Prostate gland (tissue), 2 donors: ENCODE measurements at regions not wholly inside any gene's neighbourhood (a gene's known extent, or its start where the extent isn't known, plus 50 kb on each side); places are given as distances from the start of the nearest gene placed in this dataset.

Experiments
- DNase-seq: peaks from one replicate; pipeline ENCODE4 v3.0.0-alpha.2; 2019; ENCODE audit warnings: low spot score
- H3K27ac ChIP-seq, 2 donors: fragments of 200-600 bp; sonication (generic); 2 replicates each; pipeline ENCODE4 v1.5.1; 2017 to 2019
- H3K27me3 ChIP-seq: fragments of 200-600 bp; sonication (generic); replicated peaks from 2 replicates; pipeline ENCODE4 v1.5.1; 2019; ENCODE audit not compliant: insufficient read depth
- H3K36me3 ChIP-seq, 2 donors: fragments of 200-600 bp; sonication (generic); 1 replicate in 1 of 2; 2 replicates in 1 of 2; pipeline versions ENCODE4 v1.5.1 to v1.8.1; 2017 to 2019
- H3K4me1 ChIP-seq: fragments of 200-600 bp; sonication (generic); replicated peaks from 2 replicates; pipeline ENCODE4 v1.5.1; 2019
- H3K4me3 ChIP-seq, 2 donors: fragments of 200-600 bp; sonication (generic); 2 replicates each; pipeline ENCODE4 v1.5.1; 2017 to 2019
- H3K9me3 ChIP-seq: fragments of 200-600 bp; sonication (generic); 2 replicates; pipeline ENCODE4 v1.5.1; 2017
- POLR2A ChIP-seq: fragments of 450-650 bp; IDR thresholded peaks from one replicate; pipeline ENCODE4 v1.6.1; 2016; ENCODE audit warnings: antibody characterized with exemption, mild to moderate bottlenecking
- POLR2AphosphoS5 ChIP-seq: sonication (generic); formaldehyde crosslinking; IDR thresholded peaks from one replicate; pipeline ENCODE4 v1.6.1; 2017; ENCODE audit warnings: antibody characterized with exemption
- WGBS: methylation state at CpG from one replicate; pipeline ENCODE4 v1.1.5; 2018; 5-methylcytosine and 5-hydroxymethylcytosine counted together
- intact Hi-C: fragments of 100-400 bp; cut with DNase I; formaldehyde crosslinking; loops from one replicate; pipeline ENCODE4 v1.14.2; 2022
- TF ChIP-seq, protein P1 (sequence below), 4 experiments: fragments of 200-600 bp in 2 of 4; fragments of 450-650 bp in 2 of 4; sonication (generic) in 2 of 4; IDR thresholded peaks; 1 replicate in 3 of 4; 2 replicates in 1 of 4; pipeline ENCODE4 v1.5.1; 2016 to 2019; ENCODE audit warnings: antibody characterized with exemption in 4 of 4, mild to moderate bottlenecking in 2 of 4, moderate library complexity in 2 of 4

DNA sequence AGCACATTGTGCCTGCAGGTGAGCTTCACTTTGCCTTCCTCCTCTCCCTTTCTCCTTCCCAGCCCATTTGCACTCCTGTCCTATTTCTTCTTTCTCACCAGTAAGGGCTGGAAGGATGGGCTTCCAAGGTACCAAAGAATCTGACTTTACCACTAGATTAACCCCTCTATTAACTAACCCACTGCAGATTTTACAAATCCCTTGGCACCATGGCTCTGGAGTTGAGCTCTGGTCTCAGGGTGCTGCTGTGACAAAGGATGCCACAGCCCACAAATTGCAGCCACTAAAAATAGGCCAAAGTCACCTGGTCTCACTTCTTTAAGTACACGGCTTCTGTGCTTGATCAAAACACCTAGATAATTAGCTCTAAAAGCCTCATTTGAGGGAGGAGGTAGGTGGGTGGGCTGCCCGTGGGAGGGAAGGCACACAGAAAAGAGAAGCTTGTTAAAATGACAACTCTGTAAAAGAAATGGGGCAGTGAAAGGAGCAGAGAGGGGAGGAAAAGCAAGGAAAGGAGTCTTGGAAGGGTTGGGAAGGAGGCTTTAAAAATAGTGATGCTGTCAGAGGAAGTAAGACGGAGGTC lies 327.4 kb downstream of the DRD1 start:
- WGBS: 47% methylated on average over 3 of the region's 3 CpGs
- Histone ChIP-seq H3K4me1 (no peaks in the 10 kb centered on the region), H3K27me3 (no peaks in the 10 kb centered on the region), H3K4me3 (no peak overlapping the region), H3K36me3 (no peaks in the 10 kb centered on the region), H3K27ac (no peak overlapping the region), H3K9me3 (no peaks in the 10 kb centered on the region)
- TF ChIP-seq POLR2AphosphoS5 (no peak), POLR2A (no peak)
- TF ChIP-seq, protein P1, sequence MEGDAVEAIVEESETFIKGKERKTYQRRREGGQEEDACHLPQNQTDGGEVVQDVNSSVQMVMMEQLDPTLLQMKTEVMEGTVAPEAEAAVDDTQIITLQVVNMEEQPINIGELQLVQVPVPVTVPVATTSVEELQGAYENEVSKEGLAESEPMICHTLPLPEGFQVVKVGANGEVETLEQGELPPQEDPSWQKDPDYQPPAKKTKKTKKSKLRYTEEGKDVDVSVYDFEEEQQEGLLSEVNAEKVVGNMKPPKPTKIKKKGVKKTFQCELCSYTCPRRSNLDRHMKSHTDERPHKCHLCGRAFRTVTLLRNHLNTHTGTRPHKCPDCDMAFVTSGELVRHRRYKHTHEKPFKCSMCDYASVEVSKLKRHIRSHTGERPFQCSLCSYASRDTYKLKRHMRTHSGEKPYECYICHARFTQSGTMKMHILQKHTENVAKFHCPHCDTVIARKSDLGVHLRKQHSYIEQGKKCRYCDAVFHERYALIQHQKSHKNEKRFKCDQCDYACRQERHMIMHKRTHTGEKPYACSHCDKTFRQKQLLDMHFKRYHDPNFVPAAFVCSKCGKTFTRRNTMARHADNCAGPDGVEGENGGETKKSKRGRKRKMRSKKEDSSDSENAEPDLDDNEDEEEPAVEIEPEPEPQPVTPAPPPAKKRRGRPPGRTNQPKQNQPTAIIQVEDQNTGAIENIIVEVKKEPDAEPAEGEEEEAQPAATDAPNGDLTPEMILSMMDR (IDR thresholded peaks at IDR 0.05): no peak
- intact Hi-C loops: no loop called here
- no peak for DNase-seq

- WGBS: 80% methylated on average over 9 of the region's 9 CpGs
- H3K9me3 ChIP-seq: no peaks in the 10 kb centered on the region
- DNase-seq: no peak
- intact Hi-C loops: no loop called here
- H3K36me3 ChIP-seq: no peaks in the 10 kb centered on the region
- no peaks in the 10 kb centered on the region for H3K27me3 ChIP-seq
- no peak overlapping the region for H3K27ac ChIP-seq
- H3K4me1 ChIP-seq: no peaks in the 10 kb centered on the region
- H3K4me3 ChIP-seq: no peak overlapping the region
- TF ChIP-seq POLR2AphosphoS5 (no peak), POLR2A (no peak)
- TF ChIP-seq, protein P1 (IDR thresholded peaks at IDR 0.05): no peak
These were observed 328.2 kb downstream of the DRD1 start for GRCh38 chr5:175115831-175116230.

DNA sequence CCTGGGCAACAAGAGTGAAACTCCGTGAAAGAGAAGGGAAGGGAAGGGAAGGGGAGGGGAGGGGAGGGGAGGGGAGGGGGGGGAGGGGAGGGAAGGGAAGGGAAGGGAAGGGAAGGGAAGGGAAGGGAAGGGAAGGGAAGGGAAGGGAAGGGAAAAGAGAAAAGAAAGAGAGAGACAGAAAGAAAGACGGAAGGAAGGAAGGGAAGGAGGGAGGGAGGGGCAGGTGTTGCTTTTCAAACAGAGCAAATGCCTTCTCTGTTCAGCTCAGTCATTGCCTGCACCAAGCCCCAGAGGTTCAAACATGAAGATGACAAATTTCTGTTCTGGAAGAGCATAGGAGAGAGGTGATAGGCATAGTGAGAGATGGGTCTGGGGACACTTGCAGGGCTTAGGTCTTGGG lies 330.0 kb downstream of the DRD1 start:
- no peak overlapping the region for H3K27ac ChIP-seq
- no peaks in the 10 kb centered on the region for H3K4me1 ChIP-seq
- no peaks in the 10 kb centered on the region for H3K9me3 ChIP-seq
- no peaks in the 10 kb centered on the region for H3K36me3 ChIP-seq
- 57% methylated on average over 2 of the region's 2 CpGs for WGBS
- H3K4me3 ChIP-seq: no peak overlapping the region
- no peak for TF ChIP-seq POLR2AphosphoS5
- DNase-seq: no peak
- no peaks in the 10 kb centered on the region for H3K27me3 ChIP-seq
- intact Hi-C loops: no loop called here

- Histone ChIP-seq H3K4me1 (no peaks in the 10 kb centered on the region), H3K27me3 (no peaks in the 10 kb centered on the region), H3K27ac (no peak overlapping the region), H3K36me3 (no peaks in the 10 kb centered on the region), H3K4me3 (no peak overlapping the region), H3K9me3 (no peaks in the 10 kb centered on the region)
- no peak for DNase-seq
- TF ChIP-seq POLR2A (no peak), POLR2AphosphoS5 (no peak)
- TF ChIP-seq, protein P1 (IDR thresholded peaks at IDR 0.05): no peak
- WGBS: 91% methylated on average over 4 of the region's 4 CpGs
- intact Hi-C loops: no loop called here
These were observed 334.8 kb downstream of the DRD1 start for GRCh38 chr5:175109058-175109755.

GRCh38 chr5:175107865-175108264 lies 336.1 kb downstream of the DRD1 start:
- no peak for TF ChIP-seq POLR2A
- peak; percentile 52 for TF ChIP-seq POLR2AphosphoS5
- H3K4me1 ChIP-seq: no peaks in the 10 kb centered on the region
- peak; percentile 70 for DNase-seq
- WGBS: 47% methylated on average over 5 of the region's 5 CpGs
- H3K36me3 ChIP-seq: no peaks in the 10 kb centered on the region
- H3K27ac ChIP-seq: no peak overlapping the region
- no peaks in the 10 kb centered on the region for H3K27me3 ChIP-seq
- no peak overlapping the region for H3K4me3 ChIP-seq
- intact Hi-C loops: no loop called here
- no peaks in the 10 kb centered on the region for H3K9me3 ChIP-seq

DNA sequence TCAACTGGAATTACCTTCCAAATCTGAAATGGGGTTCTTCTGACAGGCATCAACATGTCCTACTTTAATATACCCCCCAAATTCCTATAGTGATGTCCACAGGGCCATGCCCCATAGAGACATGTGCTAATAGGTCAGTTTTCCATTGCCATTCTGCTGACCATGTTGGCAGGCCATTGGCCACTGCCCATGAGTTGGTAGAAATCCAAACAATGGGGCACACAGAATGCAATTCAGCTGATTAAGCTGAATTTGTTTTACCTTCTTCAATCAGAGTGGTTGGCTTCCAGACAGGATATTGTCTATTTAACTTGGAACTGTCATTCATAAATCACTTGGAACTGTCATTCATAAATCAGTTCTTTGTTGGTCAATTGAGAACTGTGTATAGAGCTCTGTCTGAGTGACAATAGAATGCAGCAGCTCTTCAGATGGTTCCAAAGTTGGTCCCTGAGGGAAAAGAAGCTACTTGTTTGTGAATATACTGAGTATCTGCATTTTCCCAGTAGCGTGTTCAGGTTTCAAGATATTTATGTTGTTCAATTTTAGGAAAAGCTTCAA lies 336.9 kb downstream of the DRD1 start:
- no peak overlapping the region for H3K4me3 ChIP-seq
- H3K4me1 ChIP-seq: no peaks in the 10 kb centered on the region
- H3K36me3 ChIP-seq: no peaks in the 10 kb centered on the region
- H3K27me3 ChIP-seq: no peaks in the 10 kb centered on the region
- H3K27ac ChIP-seq: no peak overlapping the region
- intact Hi-C loops: no loop called here
- TF ChIP-seq, protein P1 (IDR thresholded peaks at IDR 0.05): no peak
- TF ChIP-seq POLR2A: no peak
- no peak for TF ChIP-seq POLR2AphosphoS5
- H3K9me3 ChIP-seq: no peaks in the 10 kb centered on the region
- DNase-seq: no peak
- 96% methylated on average over 1 of the region's 1 CpG for WGBS
